CD1c-positive myeloid dendritic cell (primary cell): ENCODE measurements at regions not wholly inside any gene's neighbourhood (a gene's known extent, or its start where the extent isn't known, plus 50 kb on each side); places are given as distances from the start of the nearest gene placed in this dataset.

Experiments
- DNase-seq: peaks from one replicate; pipeline ENCODE4 v3.0.0-alpha.2; 2016; ENCODE audit errors: extremely low spot score

GRCh38 chr4:44817930-44818329 is 91.6 kb upstream of the GNPDA2 start:
- DNase-seq, result no peak

GRCh38 chr4:44806071-44806470 is 79.7 kb upstream of the GNPDA2 start:
- DNase-seq, result no peak

- no peak for DNase-seq
Measured at GRCh38 chr4:44804301-44804700, 77.9 kb upstream of the GNPDA2 start.

GRCh38 chr4:44801384-44801783 is 75.0 kb upstream of the GNPDA2 start:
- DNase-seq, result no peak

- no peak for DNase-seq
Measured at GRCh38 chr4:44791831-44792230, 65.5 kb upstream of the GNPDA2 start.

GRCh38 chr4:44777115-44777514 is 50.8 kb upstream of the GNPDA2 start:
- no peak for DNase-seq
